NCI-H146 treated with DMSO at 0.1 percent for 48 hours (cell line): ENCODE measurements at regions not wholly inside any gene's neighbourhood (a gene's known extent, or its start where the extent isn't known, plus 50 kb on each side); places are given as distances from the start of the nearest gene placed in this dataset.

ENCODE experiments used
- DNase-seq: peaks from one replicate; lab custom pipeline; 2025; ENCODE audit not compliant: unreplicated experiment; lab: John Stamatoyannopoulos, UW

- DNase-seq: no peak
Measured at GRCh38 chr1:219526074-219526473, 86.8 kb downstream of the ZC3H11B start.

DNA sequence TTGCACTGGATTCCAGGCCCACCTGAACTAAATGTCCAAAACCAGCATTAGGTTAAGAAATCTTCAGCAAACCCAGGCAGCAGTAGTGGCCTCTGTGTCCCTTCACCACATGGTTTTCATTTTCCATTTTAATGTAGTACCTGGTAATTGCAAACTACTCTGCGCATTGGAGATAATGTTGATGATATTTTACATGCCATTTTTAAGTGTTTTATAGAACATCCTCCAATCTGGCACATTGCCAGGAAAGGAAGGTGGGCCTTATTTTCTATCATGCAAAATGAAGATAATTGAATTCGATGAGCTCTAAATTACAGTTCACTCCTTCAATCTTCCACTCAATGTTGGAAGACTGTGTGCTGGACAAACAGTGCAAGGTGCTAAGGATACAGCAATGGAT, 89.5 kb downstream of the ZC3H11B start:
- DNase-seq: no peak

DNA sequence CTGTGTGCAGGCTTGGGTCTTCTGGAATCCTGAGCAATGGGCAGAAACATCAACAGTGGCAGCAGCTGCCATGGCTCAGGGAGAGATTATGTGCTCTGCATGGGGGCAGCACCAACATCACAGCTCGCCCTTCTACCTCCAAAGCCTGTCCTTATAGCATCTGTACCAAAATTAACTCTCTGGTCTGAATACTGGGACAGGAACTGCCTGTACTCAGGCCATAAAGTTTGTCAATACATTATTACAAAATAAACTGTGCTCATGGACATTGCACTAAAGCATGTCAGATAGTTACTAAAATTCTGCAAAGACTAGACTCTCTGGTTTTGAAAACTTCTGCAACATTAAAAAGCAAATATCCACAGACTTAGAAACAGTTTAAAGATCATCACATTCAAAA, 91.6 kb downstream of the ZC3H11B start:
- DNase-seq: no peak

DNA sequence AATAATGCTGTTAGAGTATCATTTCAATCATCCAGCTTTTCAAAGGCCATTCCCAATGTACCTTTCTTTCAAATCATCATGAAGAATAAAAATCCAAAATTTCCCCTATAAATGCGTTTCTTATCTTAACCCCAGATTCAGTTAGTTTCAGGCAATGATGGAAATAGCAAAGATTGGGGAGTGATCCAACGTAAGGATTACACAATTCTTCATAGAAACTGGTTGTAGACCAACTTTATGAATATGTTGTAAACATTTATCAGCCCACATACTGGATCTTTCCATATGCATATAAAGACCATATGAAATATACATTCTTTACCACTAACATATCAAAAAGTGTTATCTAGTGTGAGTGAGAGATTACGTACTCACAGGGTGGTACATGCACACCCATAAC, 92.7 kb downstream of the ZC3H11B start:
- DNase-seq: no peak

DNA sequence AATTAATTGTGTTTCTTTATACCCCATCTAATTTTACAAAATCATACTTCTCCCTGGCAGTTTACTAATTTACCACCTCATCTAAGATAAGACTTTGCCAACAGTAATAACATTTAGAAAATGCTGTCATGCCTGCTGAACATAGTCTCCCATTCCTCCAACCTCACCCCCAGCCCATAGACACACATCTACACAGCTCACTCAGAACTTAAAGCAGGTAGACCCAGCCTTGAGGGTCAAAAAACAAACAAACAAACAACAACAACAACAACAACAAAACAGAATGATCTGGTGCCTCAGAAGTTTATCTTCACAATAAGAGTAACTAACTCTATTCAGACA, 94.0 kb downstream of the ZC3H11B start:
- DNase-seq: no peak

- no peak for DNase-seq
Measured at GRCh38 chr1:219518168-219518906, 94.6 kb downstream of the ZC3H11B start.

DNA sequence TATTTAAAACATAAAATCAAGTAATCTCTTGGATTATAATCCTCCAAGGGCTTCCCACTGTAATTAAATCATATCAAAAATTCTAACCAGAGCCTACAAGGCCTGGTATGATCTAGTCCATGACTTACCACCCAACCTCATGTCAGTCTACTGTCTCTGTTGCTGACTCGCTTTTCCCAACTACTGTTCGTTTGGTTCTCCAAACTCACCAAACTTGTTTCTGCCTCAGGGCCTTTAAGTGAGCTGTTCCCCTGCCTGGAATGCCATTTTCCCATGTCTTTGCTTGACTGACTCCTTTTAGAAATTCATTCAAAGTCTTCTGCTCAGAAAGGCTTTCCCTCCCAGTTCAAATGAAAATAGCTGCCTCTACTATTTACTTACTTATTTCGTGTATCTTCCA, 95.9 kb downstream of the ZC3H11B start:
- no peak for DNase-seq

DNA sequence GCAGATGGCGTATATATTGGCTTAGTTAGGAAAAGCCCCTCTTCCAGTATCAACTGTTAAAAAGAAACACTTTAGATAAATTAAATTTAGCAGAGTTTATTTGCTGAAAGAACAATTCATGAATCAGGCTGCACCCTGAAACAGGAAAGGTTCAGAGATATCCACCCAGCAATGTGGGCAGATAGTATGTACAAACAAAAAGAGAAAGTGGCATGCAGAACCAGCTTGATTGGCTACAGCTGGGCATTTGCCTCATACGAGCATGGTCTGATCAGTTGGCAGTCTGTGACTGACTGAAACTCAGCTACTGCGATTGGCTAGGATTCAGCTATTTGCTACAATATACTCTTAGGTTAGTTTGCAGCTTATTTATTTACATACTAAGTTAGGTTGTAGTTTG, 98.2 kb downstream of the ZC3H11B start:
- no peak for DNase-seq

DNA sequence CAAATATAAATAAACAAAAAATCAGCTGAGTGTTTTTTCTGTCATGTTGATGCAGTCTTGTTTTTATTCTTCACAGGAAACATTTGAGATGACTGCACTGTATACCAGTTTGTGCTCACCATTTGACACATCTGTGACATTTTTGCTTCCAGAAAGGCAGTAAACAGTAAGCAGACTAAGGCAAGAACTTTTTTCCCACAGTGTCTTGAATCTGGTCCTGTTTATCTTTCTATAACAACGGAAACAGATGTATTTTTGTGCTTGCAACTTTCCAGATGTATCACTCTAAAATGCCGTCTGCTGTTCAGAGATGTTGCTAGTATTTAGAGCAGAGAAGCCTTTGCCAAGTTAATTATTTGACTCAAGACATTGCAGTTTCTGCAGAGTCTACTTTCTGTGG, 105.5 kb downstream of the ZC3H11B start:
- DNase-seq: no peak

- no peak for DNase-seq
Measured at GRCh38 chr1:219506936-219507335, 106.0 kb downstream of the ZC3H11B start.

GRCh38 chr1:219506473-219506899, 106.4 kb downstream of the ZC3H11B start:
- no peak for DNase-seq

DNA sequence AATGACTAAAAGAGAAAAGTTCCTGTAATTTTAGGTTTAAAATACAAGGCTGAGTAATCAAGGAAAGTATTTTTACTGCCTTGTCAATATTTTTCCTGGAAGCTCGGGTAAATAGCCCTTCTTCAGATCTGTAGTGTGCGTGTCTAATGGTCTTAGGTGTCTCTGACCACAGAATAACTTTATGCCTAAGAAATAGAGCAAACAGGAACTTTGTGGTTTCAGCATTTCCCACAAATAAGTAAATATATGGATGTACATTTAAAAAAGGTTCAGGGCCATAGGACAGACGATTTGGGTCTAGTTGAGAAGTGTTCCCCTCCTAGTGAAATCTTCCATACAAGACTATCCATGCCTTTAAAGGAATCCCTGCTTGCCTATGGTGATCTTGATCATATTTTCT, 107.0 kb downstream of the ZC3H11B start:
- DNase-seq: no peak

- no peak for DNase-seq
Measured at GRCh38 chr1:219503604-219504003, 109.3 kb downstream of the ZC3H11B start.

- no peak for DNase-seq
Measured at GRCh38 chr1:219500327-219500897, 112.5 kb downstream of the ZC3H11B start.

DNA sequence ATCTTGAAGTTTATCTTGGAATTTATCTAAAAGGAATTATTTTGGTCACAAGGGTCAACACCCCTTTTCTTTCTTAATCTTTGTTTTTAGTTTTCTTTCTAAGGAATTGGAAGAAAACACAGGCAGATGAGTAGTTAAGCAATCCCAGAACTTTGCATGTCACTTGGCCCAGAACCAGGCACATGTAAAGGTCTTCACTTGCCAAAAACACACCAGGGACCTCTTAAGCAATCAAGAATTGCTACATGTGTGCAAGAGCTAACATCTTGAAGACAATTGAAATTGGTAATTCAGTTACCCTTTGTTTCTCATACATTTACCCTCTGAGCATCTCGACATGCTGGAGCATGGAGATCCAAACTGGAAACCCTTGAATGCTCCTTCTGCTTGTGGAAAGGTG, 114.2 kb downstream of the ZC3H11B start:
- DNase-seq: no peak

GRCh38 chr1:219495737-219496408, 117.0 kb downstream of the ZC3H11B start:
- peak; percentile 6 for DNase-seq

- no peak for DNase-seq
Measured at GRCh38 chr1:219492717-219493116, 120.2 kb downstream of the ZC3H11B start.

- DNase-seq: no peak
Measured at GRCh38 chr1:219490566-219490965, 122.3 kb downstream of the ZC3H11B start.

DNA sequence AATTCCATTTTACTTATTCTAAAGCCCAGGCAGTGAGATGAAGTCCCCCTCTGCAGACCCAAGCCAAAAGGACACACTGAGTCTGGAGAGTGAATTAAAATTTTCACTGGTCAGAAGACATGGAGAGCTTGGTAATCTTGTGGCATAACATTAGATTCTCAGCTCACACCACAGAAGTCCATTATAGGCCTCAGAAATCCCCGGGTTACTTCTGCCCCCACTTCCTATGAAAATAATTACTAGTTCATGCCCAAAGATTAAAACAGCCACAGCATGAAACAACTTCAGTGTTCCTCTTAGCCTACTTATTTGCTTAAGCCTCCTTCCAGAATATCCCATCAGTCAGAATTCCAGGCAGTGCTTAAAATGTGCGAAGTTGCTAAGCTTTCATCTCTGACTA, 123.3 kb downstream of the ZC3H11B start:
- DNase-seq: no peak

GRCh38 chr1:219488275-219488674, 124.6 kb downstream of the ZC3H11B start:
- DNase-seq: no peak

DNA sequence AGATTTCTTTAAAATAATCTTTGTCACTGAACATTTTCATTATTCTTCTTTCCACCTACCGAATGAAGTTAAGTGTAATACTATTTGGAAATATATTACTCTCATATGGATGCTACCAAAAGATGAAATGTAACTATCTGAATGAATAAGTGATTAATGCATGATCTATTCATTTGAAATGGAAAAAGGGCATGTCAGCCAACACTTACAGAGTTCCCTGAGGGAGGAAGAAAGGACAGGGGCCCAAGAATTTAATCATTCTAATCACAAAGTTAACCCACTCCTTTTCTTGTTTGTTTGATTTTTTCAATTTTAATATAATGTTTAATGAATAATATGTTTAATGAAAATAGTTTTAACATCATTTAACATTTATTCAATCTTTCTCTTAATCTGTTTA, 129.4 kb downstream of the ZC3H11B start:
- no peak for DNase-seq

DNA sequence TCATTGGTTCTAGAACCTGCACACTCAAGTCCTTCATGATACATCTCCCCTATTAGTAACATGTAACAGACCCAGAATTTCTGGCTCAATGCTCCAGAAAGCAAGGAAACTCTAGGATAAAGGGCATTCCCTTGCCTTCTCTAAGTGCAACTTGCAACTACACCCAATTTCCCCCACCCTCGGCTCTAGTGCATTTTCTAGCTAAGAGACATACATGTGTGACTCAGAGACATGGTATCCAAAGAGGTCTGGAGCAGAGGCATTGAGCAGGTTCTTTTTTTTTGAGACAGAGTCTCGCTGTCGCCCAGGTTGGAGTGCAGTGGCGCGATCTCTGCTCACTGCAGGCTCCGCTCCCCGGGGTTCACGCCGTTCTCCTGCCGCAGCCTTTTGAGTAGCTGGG, 132.9 kb downstream of the ZC3H11B start:
- no peak for DNase-seq

DNA sequence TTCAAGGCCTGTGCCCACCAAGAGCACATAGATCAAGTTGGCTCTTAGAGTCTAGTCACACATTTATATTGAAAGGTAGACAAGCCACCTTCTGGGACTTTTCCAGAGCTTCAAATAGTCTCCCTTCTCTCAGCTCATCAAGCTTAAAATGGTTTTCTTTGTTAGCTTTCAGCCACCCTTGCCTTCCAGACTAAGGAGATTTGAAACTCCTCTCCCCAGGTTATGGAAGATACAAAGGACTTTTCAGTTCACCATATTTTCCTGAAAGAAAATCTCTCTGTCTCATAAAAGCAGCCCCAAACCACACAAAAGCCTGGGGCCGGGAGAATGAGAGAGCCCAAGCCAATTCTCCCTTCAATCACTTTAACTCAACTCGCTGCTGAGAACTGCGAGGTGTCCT, 134.1 kb downstream of the ZC3H11B start:
- DNase-seq: no peak
